GM18907 (cell line): ENCODE measurements at regions not wholly inside any gene's neighbourhood (a gene's known extent, or its start where the extent isn't known, plus 50 kb on each side); places are given as distances from the start of the nearest gene placed in this dataset.
A peak's percentile ranks its signal among the peaks of the same experiment; 100 is the strongest.

ENCODE experiments used
- ATAC-seq: cut with Tn5 transposase; IDR thresholded peaks from one replicate; pipeline ENCODE4 v1.9.1; 2021; ENCODE audit warnings: mild to moderate bottlenecking, moderate library complexity; ENCODE audit not compliant: unreplicated experiment

GRCh38 chr9:87236546-87236945, 261.1 kb upstream of the DAPK1 start:
- no peak for ATAC-seq

GRCh38 chr9:87237336-87237735, 260.3 kb upstream of the DAPK1 start:
- no peak for ATAC-seq

GRCh38 chr9:87238545-87238944, 259.1 kb upstream of the DAPK1 start:
- no peak for ATAC-seq

- no peak for ATAC-seq
Observed at GRCh38 chr9:87239312-87239711, 258.4 kb upstream of the DAPK1 start.

- ATAC-seq: no peak
Observed at GRCh38 chr9:87243602-87244001, 254.1 kb upstream of the DAPK1 start.

GRCh38 chr9:87245271-87245670, 252.4 kb upstream of the DAPK1 start:
- no peak for ATAC-seq

GRCh38 chr9:87247097-87247496, 250.6 kb upstream of the DAPK1 start:
- ATAC-seq: no peak

- no peak for ATAC-seq
Observed at GRCh38 chr9:87249029-87249428, 248.6 kb upstream of the DAPK1 start.

GRCh38 chr9:87250205-87250604, 247.5 kb upstream of the DAPK1 start:
- ATAC-seq: no peak

GRCh38 chr9:87255431-87256155, 242.1 kb upstream of the DAPK1 start:
- no peak for ATAC-seq

- no peak for ATAC-seq
Observed at GRCh38 chr9:87256973-87257372, 240.7 kb upstream of the DAPK1 start.

GRCh38 chr9:87259543-87260518, 237.8 kb upstream of the DAPK1 start:
- ATAC-seq: peak; percentile 43

GRCh38 chr9:87263291-87263690, 234.4 kb upstream of the DAPK1 start:
- ATAC-seq: no peak

- no peak for ATAC-seq
Observed at GRCh38 chr9:87266697-87267096, 231.0 kb upstream of the DAPK1 start.

GRCh38 chr9:87267251-87268070, 230.2 kb upstream of the DAPK1 start:
- ATAC-seq: no peak

GRCh38 chr9:87269296-87270176, 228.1 kb upstream of the DAPK1 start:
- ATAC-seq: no peak

GRCh38 chr9:87270221-87270847, 227.3 kb upstream of the DAPK1 start:
- no peak for ATAC-seq

GRCh38 chr9:87270848-87271234, 226.8 kb upstream of the DAPK1 start:
- no peak for ATAC-seq

GRCh38 chr9:87271696-87272477, 225.8 kb upstream of the DAPK1 start:
- ATAC-seq: no peak
